Natural killer cell treated with Interleukin-12 subunit alpha and Interleukin-12 subunit beta and Interleukin-15 and Interleukin-18, amount 100 ng/mL, for 72 hours (primary cell): ENCODE measurements at regions not wholly inside any gene's neighbourhood (a gene's known extent, or its start where the extent isn't known, plus 50 kb on each side); places are given as distances from the start of the nearest gene placed in this dataset.

ENCODE experiments used
- ATAC-seq, 2 donors: fragments of 150-1000 bp; cut with Tn5 transposase in 1 of 2; sonication (Bioruptor Pico), chemical (Tn5 transposase) in 1 of 2; 2 replicates each; pipeline ENCODE4 v1.10.0; 2021
- DNase-seq: peaks from one replicate; pipeline ENCODE4 v3.0.0; 2022; ENCODE audit warnings: low spot score
- H3K27ac Mint-ChIP-seq, 2 donors: 1 replicate in 1 of 2; 2 replicates in 1 of 2; pipeline ENCODE4 v1.8.0; 2022; ENCODE audit warnings: mixed read lengths in 2 of 2, mild to moderate bottlenecking in 1 of 2, moderate library complexity in 1 of 2
- H3K27me3 Mint-ChIP-seq, 2 donors: 1 replicate in 1 of 2; 2 replicates in 1 of 2; pipeline ENCODE4 v1.8.0; 2022; ENCODE audit warnings: mixed read lengths in 2 of 2
- H3K36me3 Mint-ChIP-seq: one replicate; pipeline ENCODE4 v1.8.0; 2022; ENCODE audit warnings: mixed read lengths
- H3K4me1 Mint-ChIP-seq, 2 donors: 1 replicate in 1 of 2; 2 replicates in 1 of 2; pipeline ENCODE4 v1.8.0; 2022; ENCODE audit warnings: low read depth in 2 of 2, mixed read lengths in 2 of 2, mild to moderate bottlenecking in 1 of 2
- H3K4me3 Mint-ChIP-seq: one replicate; pipeline ENCODE4 v1.8.0; 2022; ENCODE audit warnings: mixed read lengths
- H3K9me3 Mint-ChIP-seq: 2 replicates; pipeline ENCODE4 v1.8.0; 2022; ENCODE audit warnings: mixed read lengths

GRCh38 chr18:42632801-42633200, 482.7 kb downstream of the RIT2 start:
- Mint-ChIP-seq H3K4me3 (no peak overlapping the region), H3K27me3 (no peaks in the 10 kb centered on the region), H3K27ac (no peak overlapping the region), H3K36me3 (no peaks in the 10 kb centered on the region), H3K4me1 (no peaks in the 10 kb centered on the region), H3K9me3 (peaks cover 12% of the 10 kb centered on the region)
- DNase-seq, result no peak
- ATAC-seq, result no peak

DNA sequence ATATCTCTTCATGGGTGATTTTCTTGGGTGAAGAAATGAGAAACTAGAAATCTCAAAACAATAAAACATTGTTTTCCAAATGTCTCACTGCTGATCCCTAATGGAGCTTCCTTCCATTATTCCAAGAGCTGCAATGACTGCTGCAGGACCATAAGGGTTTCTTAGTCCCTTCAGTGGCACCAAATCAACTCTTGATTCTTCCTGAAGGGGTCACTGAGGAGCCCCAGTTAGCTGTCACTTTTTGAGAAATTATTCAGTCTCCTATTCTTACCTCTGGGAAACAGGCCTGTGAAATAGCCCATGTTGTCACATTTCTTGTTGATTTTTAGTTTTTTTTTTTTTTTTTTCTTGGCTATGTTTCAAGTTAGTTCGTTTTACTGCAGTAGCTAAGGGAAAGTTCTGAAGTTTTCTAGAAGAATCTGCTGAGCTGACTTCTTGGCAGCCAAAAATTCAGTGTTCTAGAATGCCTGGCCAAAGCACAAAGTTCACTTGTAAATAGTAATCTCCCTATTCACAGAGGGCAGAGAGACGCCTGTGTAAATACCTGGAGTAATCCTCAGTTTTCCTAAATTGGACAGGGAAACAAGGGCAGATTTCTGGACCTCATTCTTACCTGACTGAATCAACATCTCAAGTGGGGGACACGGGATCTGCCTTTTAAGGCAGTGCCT, 480.0 kb downstream of the RIT2 start:
- ATAC-seq, result no peak
- no peak overlapping the region for H3K27ac Mint-ChIP-seq
- H3K27me3 Mint-ChIP-seq, result no peaks in the 10 kb centered on the region
- no peaks in the 10 kb centered on the region for H3K36me3 Mint-ChIP-seq
- no peak overlapping the region for H3K4me3 Mint-ChIP-seq
- H3K4me1 Mint-ChIP-seq, result no peaks in the 10 kb centered on the region
- DNase-seq, result no peak
- H3K9me3 Mint-ChIP-seq, result peaks cover 16% of the 10 kb centered on the region

- Mint-ChIP-seq H3K36me3 (no peaks in the 10 kb centered on the region), H3K27ac (no peak overlapping the region), H3K4me3 (no peak overlapping the region), H3K9me3 (peaks cover 14% of the 10 kb centered on the region), H3K27me3 (no peaks in the 10 kb centered on the region), H3K4me1 (no peaks in the 10 kb centered on the region)
- ATAC-seq (no peak), DNase-seq (no peak)
These were observed 479.2 kb downstream of the RIT2 start for GRCh38 chr18:42636309-42636708.

- H3K9me3 Mint-ChIP-seq, result peaks cover 12% of the 10 kb centered on the region
- no peak overlapping the region for H3K4me3 Mint-ChIP-seq
- no peaks in the 10 kb centered on the region for H3K36me3 Mint-ChIP-seq
- ATAC-seq, result no peak
- DNase-seq, result no peak
- no peaks in the 10 kb centered on the region for H3K4me1 Mint-ChIP-seq
- no peak overlapping the region for H3K27ac Mint-ChIP-seq
- no peaks in the 10 kb centered on the region for H3K27me3 Mint-ChIP-seq
These were observed 475.3 kb downstream of the RIT2 start for GRCh38 chr18:42640160-42640559.

DNA sequence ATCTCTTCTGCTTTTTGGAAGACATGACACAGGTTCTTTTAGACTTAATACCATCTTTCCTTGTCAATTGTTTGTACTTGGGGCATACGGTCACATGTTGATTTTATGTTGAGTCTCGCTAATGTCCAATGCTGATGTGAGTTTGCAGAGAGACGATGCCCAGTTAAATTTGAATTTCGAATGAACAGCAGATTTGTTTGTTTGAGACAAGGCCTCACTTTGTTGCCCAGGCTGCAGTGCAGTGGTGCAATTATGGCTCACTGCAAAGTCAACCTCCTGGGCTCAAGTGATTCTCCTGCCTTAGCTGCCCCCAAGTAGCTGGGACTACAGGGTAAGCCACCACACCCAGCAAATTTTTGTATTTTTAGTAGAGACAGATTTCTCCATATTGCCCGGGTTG, 473.5 kb downstream of the RIT2 start:
- Mint-ChIP-seq H3K4me1 (no peaks in the 10 kb centered on the region), H3K27me3 (no peaks in the 10 kb centered on the region), H3K9me3 (peaks cover 12% of the 10 kb centered on the region), H3K4me3 (no peak overlapping the region), H3K36me3 (no peaks in the 10 kb centered on the region), H3K27ac (no peak overlapping the region)
- no peak for ATAC-seq
- DNase-seq, result no peak

DNA sequence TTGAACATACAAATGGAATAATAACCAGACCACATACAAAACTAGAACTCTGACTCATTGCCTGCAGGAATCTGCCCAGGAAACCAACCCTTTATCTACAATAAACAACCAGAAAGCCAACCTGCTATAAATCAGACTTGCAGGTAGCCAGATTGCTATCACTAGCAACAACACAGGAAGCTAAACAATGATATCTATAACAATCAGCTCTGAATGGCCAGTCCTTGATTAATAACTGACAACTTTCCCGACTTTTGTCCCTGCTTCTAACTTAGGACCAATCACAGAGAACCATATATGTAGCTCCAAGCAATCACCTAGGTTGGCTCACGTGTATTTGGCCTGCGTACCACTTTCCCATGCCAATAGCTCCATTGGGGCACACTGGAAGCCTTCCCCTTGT, 470.8 kb downstream of the RIT2 start:
- ATAC-seq, result no peak
- Mint-ChIP-seq H3K4me1 (no peaks in the 10 kb centered on the region), H3K27ac (no peak overlapping the region), H3K27me3 (no peaks in the 10 kb centered on the region), H3K9me3 (peaks cover 8% of the 10 kb centered on the region), H3K4me3 (no peak overlapping the region), H3K36me3 (peaks cover 2% of the 10 kb centered on the region)
- no peak for DNase-seq

GRCh38 chr18:42649331-42650035, 466.0 kb downstream of the RIT2 start:
- Mint-ChIP-seq H3K27me3 (no peaks in the 10 kb centered on the region), H3K4me1 (no peaks in the 10 kb centered on the region), H3K36me3 (peaks cover 8% of the 10 kb centered on the region), H3K27ac (no peak overlapping the region), H3K4me3 (no peak overlapping the region), H3K9me3 (peaks cover 22% of the 10 kb centered on the region)
- ATAC-seq, result no peak
- DNase-seq, result no peak

- Mint-ChIP-seq H3K9me3 (peaks cover 34% of the 10 kb centered on the region), H3K36me3 (peaks cover 8% of the 10 kb centered on the region), H3K4me1 (no peaks in the 10 kb centered on the region), H3K27ac (no peak overlapping the region), H3K27me3 (no peaks in the 10 kb centered on the region), H3K4me3 (no peak overlapping the region)
- DNase-seq, result no peak
- ATAC-seq, result no peak
These were observed 460.9 kb downstream of the RIT2 start for GRCh38 chr18:42654556-42654955.

DNA sequence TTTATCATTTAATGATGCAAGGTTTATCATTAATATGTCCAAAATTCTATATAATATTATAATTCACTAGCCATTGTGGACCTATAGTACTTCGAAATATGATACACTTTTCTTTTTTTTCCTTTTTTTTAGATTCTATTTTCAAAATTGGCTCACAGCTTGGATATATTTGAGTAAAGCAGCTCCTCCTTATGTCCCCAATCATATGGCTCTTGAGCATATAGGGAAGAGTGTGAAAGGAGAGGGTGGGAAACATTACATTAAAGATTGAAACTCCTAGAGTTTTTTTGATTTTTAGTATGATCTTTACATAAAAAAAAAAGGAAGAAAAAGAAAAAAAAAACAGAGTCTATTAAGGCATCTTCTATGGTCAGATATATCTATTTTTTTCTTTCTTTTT, 457.9 kb downstream of the RIT2 start:
- no peaks in the 10 kb centered on the region for H3K27me3 Mint-ChIP-seq
- ATAC-seq (no peak), DNase-seq (no peak)
- no peak overlapping the region for H3K4me3 Mint-ChIP-seq
- H3K27ac Mint-ChIP-seq, result no peak overlapping the region
- no peaks in the 10 kb centered on the region for H3K36me3 Mint-ChIP-seq
- H3K4me1 Mint-ChIP-seq, result no peaks in the 10 kb centered on the region
- H3K9me3 Mint-ChIP-seq, result peaks cover 22% of the 10 kb centered on the region

DNA sequence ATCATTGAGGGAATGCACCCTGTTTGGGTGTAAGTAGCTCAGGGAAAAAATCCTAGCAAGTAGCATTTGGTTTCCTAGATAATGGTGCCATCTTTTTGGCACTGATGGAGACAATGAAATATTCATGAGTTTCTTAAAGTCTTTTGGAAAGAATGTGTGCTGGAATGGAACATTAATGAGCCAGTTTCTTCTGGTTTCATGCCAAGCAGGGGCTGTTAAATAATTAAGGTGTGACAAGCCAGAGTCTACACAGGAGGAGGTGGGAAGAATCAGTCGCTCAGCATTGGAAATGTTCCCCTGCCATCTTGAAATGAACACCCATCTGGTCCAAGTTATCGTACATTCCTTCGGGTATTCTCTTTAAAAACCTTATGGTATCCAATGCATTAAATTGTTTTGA, 457.3 kb downstream of the RIT2 start:
- no peaks in the 10 kb centered on the region for H3K36me3 Mint-ChIP-seq
- no peaks in the 10 kb centered on the region for H3K27me3 Mint-ChIP-seq

GRCh38 chr18:42659187-42659586, 456.3 kb downstream of the RIT2 start:
- Mint-ChIP-seq H3K4me3 (no peak overlapping the region), H3K36me3 (no peaks in the 10 kb centered on the region), H3K9me3 (peaks cover 18% of the 10 kb centered on the region), H3K27ac (no peak overlapping the region), H3K27me3 (no peaks in the 10 kb centered on the region), H3K4me1 (no peaks in the 10 kb centered on the region)
- DNase-seq (no peak), ATAC-seq (no peak)

More for the DNA sequence above, 457.3 kb downstream of the RIT2 start:
- ATAC-seq, result no peak
- DNase-seq, result no peak
- H3K4me3 Mint-ChIP-seq, result no peak overlapping the region
- H3K27ac Mint-ChIP-seq, result no peak overlapping the region
- H3K4me1 Mint-ChIP-seq, result no peaks in the 10 kb centered on the region
- peaks cover 22% of the 10 kb centered on the region for H3K9me3 Mint-ChIP-seq

GRCh38 chr18:42670860-42671259, 444.6 kb downstream of the RIT2 start:
- H3K36me3 Mint-ChIP-seq, result no peaks in the 10 kb centered on the region
- DNase-seq, result no peak
- no peak overlapping the region for H3K4me3 Mint-ChIP-seq
- ATAC-seq, result no peak
- H3K9me3 Mint-ChIP-seq, result peaks cover 6% of the 10 kb centered on the region
- H3K27me3 Mint-ChIP-seq, result no peaks in the 10 kb centered on the region
- no peak overlapping the region for H3K27ac Mint-ChIP-seq
- H3K4me1 Mint-ChIP-seq, result no peaks in the 10 kb centered on the region

DNA sequence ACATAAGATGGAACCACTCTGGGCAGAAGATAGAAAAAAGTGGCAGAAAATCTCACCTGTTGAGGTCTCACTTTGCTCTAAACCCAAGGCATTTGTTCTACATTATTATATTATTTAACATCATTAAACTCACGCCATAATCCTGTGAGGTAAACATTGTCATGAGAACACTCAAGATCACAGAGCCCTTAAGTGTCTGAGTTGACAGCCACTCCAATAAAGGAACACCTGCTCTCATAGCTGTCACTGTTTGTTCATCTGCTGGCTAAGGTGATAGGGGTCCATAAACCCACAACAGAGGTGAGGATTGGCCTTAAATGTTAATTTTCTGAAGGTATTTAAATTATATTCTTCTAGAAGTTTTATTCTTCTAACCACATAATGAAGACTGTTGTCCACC, 439.7 kb downstream of the RIT2 start:
- H3K4me1 Mint-ChIP-seq, result no peaks in the 10 kb centered on the region
- DNase-seq (no peak), ATAC-seq (no peak)
- peaks cover 4% of the 10 kb centered on the region for H3K9me3 Mint-ChIP-seq
- no peaks in the 10 kb centered on the region for H3K27me3 Mint-ChIP-seq
- H3K27ac Mint-ChIP-seq, result no peak overlapping the region
- H3K36me3 Mint-ChIP-seq, result no peaks in the 10 kb centered on the region
- H3K4me3 Mint-ChIP-seq, result no peak overlapping the region

DNA sequence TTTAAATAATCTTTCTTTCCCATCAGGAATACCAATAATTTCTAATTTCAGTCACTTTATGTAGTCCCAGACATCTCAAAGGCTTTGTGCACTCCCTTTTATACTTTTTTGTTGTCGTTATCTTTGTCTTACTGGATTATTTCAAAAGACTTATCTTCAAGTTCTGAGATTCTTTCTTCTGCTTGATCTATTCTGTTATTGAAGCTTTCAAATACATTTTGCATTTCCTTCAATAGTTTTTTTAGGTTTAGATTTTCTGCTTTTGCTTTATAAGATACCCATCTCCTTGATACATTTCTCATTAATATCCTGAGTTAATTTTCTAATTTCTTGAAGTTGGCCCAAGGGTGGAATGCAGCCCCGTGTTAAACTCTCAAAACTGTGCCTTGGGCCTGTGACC, 432.4 kb downstream of the RIT2 start:
- no peak for ATAC-seq
- H3K9me3 Mint-ChIP-seq, result peaks cover 13% of the 10 kb centered on the region

GRCh38 chr18:42689310-42689709, 426.2 kb downstream of the RIT2 start:
- H3K36me3 Mint-ChIP-seq, result peaks cover 9% of the 10 kb centered on the region
- H3K4me3 Mint-ChIP-seq, result no peak overlapping the region
- no peak overlapping the region for H3K27ac Mint-ChIP-seq
- no peak for ATAC-seq
- no peaks in the 10 kb centered on the region for H3K27me3 Mint-ChIP-seq
- DNase-seq, result no peak
- H3K4me1 Mint-ChIP-seq, result no peaks in the 10 kb centered on the region
- H3K9me3 Mint-ChIP-seq, result peaks cover 11% of the 10 kb centered on the region

More for the DNA sequence above, 432.4 kb downstream of the RIT2 start:
- Mint-ChIP-seq H3K4me3 (no peak overlapping the region), H3K4me1 (no peaks in the 10 kb centered on the region), H3K36me3 (peaks cover 9% of the 10 kb centered on the region), H3K27me3 (no peaks in the 10 kb centered on the region), H3K27ac (no peak overlapping the region)
- no peak for DNase-seq
